Osteocyte (in vitro differentiated cells): ENCODE measurements at regions not wholly inside any gene's neighbourhood (a gene's known extent, or its start where the extent isn't known, plus 50 kb on each side); places are given as distances from the start of the nearest gene placed in this dataset.
"Not testable (repeated sequence)": the region's sequence is repeated elsewhere in the genome, so short reads cannot be mapped to it uniquely, and the experiment has no call there.

ENCODE experiments used
- DNase-seq: peaks from one replicate; pipeline ENCODE4 v3.0.0; 2021; ENCODE audit warnings: mixed read lengths; ENCODE audit not compliant: unreplicated experiment; ENCODE audit errors: extremely low spot score
- H3K27ac Mint-ChIP-seq: one replicate; pipeline ENCODE4 v1.8.0; 2021; ENCODE audit warnings: mild to moderate bottlenecking, mixed read lengths; ENCODE audit not compliant: unreplicated experiment
- H3K27me3 Mint-ChIP-seq: one replicate; pipeline ENCODE4 v1.8.0; 2021; ENCODE audit warnings: mixed read lengths; ENCODE audit not compliant: unreplicated experiment
- H3K36me3 Mint-ChIP-seq: one replicate; pipeline ENCODE4 v1.8.0; 2021; ENCODE audit warnings: mixed read lengths; ENCODE audit not compliant: unreplicated experiment
- H3K4me1 Mint-ChIP-seq: one replicate; pipeline ENCODE4 v1.8.0; 2021; ENCODE audit warnings: mixed read lengths; ENCODE audit not compliant: unreplicated experiment
- H3K4me3 Mint-ChIP-seq: one replicate; pipeline ENCODE4 v1.8.0; 2021; ENCODE audit warnings: mild to moderate bottlenecking, moderate library complexity, mixed read lengths; ENCODE audit not compliant: unreplicated experiment
- H3K9me3 Mint-ChIP-seq: one replicate; pipeline ENCODE4 v1.8.0; 2021; ENCODE audit warnings: mixed read lengths; ENCODE audit not compliant: unreplicated experiment
- CTCF ChIP-seq: fragments of 200-600 bp; sonication (generic); IDR thresholded peaks from 2 replicates; pipeline ENCODE4 v1.5.0; 2021; ENCODE audit warnings: antibody characterized with exemption, mild to moderate bottlenecking, moderate library complexity

DNA sequence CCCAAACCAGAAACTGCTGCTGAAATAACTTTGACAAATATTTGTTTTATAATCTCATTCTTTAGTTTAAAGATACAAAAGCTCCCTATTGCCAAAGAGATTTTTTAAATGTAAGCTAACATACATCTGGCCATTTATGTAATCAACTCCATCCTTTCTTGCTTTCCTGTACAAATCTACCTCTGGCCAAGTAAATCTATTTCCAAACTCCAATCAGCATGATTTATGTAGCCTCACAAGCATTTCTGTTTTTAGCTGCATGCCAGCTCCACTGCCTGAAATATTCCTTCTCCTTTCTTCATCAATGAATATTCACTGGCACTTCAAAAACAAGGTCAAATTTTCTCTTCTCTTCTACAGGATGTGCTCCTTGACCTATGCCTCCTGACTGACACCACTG, 80.0 kb downstream of the SHOX2 start:
- TF ChIP-seq CTCF = no peak
- Mint-ChIP-seq H3K27me3 (peaks cover 2% of the 10 kb centered on the region), H3K36me3 (no peaks in the 10 kb centered on the region), H3K27ac (no peak overlapping the region), H3K4me1 (no peaks in the 10 kb centered on the region), H3K4me3 (no peak overlapping the region), H3K9me3 (no peaks in the 10 kb centered on the region)
- no peak for DNase-seq

DNA sequence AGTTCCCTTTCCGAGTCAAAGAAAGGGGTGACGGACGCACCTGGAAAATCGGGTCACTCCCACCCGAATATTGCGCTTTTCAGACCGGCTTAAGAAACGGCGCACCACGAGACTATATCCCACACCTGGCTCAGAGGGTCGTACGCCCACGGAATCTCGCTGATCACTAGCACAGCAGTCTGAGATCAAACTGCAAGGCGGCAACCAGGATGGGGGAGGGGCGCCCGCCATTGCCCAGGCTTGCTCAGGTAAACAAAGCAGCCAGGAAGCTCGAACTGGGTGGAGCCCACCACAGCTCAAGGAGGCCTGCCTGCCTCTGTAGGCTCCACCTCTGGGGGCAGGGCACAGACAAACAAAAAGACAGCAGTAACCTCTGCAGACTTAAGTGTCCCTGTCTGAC, 86.3 kb downstream of the SHOX2 start:
- not testable (repeated sequence) for H3K27me3 Mint-ChIP-seq, H3K4me1 Mint-ChIP-seq, H3K27ac Mint-ChIP-seq, H3K4me3 Mint-ChIP-seq, H3K36me3 Mint-ChIP-seq, H3K9me3 Mint-ChIP-seq, DNase-seq

DNA sequence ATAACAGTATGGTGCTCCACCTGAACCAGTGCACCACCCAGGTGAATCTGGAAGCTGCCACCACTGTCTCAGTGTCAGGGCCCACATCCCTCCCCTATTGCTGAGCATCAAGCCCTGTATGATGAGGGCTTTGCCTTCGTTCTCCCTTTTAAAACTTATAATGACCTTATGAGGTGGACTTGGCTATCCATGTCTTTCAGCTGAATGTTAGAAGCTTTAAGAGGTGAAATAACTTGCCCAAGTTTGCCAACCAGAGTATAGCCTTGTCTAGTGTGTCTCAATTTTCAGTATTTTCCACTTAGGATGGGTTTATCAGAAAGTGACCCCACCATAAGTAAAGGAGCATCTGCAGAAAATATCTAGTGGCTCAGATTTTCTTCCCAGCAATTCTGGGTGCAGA, 87.8 kb downstream of the SHOX2 start:
- no peak overlapping the region for H3K27ac Mint-ChIP-seq
- peaks cover 6% of the 10 kb centered on the region for H3K9me3 Mint-ChIP-seq
- no peaks in the 10 kb centered on the region for H3K36me3 Mint-ChIP-seq

GRCh38 chr3:158012901-158013300, 93.3 kb downstream of the SHOX2 start:
- Mint-ChIP-seq H3K4me1 (no peaks in the 10 kb centered on the region), H3K9me3 (peaks cover 11% of the 10 kb centered on the region), H3K27me3 (no peaks in the 10 kb centered on the region), H3K4me3 (no peak overlapping the region), H3K36me3 (no peaks in the 10 kb centered on the region), H3K27ac (no peak overlapping the region)
- no peak for DNase-seq
- TF ChIP-seq CTCF = no peak

More for the DNA sequence above, 87.8 kb downstream of the SHOX2 start:
- H3K27me3 Mint-ChIP-seq = no peaks in the 10 kb centered on the region
- no peak for DNase-seq
- H3K4me1 Mint-ChIP-seq = no peaks in the 10 kb centered on the region
- no peak for TF ChIP-seq CTCF
- H3K4me3 Mint-ChIP-seq = no peak overlapping the region

DNA sequence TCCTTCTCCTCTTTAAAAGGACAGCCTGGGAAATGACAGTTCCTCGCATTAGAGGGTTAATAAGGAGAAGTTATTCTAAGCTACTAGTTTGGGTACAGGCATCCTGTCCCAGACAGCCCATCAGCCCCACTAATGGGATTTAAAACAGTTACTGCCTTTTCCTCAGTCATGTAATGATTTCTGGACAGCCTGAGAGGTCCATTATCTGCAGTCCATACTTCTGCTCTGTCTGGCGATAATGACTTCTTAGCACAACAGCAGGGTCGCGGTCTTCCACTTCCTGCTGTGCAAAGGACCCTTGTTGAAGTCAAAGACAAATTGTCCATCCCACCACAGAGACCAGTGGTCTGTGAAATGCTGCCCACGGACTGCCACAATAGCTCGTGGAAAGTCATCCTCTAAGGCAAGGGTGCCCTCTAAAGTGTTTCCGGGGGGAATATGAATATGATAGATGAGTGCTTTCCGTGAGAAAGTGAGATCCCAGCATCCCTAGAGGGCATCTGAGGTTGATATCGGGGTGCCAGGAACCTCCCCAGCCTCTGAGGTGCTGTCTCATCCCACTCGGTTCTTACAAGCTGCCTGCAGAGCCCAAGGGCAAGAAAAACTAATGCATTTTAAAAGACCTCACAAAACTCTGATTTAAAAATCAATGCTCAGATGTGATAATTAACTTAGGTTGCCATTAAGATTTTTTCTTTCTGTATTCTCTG, 100.7 kb downstream of the SHOX2 start:
- Mint-ChIP-seq H3K4me1 (no peaks in the 10 kb centered on the region), H3K27ac (no peak overlapping the region), H3K27me3 (no peaks in the 10 kb centered on the region), H3K4me3 (no peak overlapping the region), H3K9me3 (peaks cover 11% of the 10 kb centered on the region), H3K36me3 (no peaks in the 10 kb centered on the region)
- no peak for TF ChIP-seq CTCF
- DNase-seq = no peak

DNA sequence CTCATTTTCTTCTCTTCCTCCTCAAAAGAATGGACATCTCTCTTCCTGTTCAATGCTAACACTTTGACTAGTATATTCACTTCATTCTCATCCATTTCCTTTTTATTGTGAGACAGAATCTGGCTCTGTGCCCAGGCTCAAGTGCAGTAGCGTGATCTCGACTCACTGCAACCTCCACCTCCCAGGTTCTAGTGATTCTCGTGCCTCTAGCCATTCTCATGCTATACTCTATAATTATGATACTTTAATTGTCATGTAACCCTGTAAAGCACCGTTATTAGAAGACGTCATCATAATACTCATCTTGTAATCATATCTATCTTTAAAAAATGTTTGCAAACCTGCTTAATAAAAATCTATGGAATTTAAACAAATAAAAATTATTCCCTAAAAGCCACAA, 107.0 kb downstream of the SHOX2 start:
- no peak for TF ChIP-seq CTCF
- Mint-ChIP-seq H3K27ac (no peak overlapping the region), H3K36me3 (no peaks in the 10 kb centered on the region), H3K27me3 (no peaks in the 10 kb centered on the region), H3K9me3 (peaks cover 22% of the 10 kb centered on the region), H3K4me1 (no peaks in the 10 kb centered on the region), H3K4me3 (no peak overlapping the region)
- DNase-seq = no peak
